HG03442 (cell line): ENCODE measurements at regions not wholly inside any gene's neighbourhood (a gene's known extent, or its start where the extent isn't known, plus 50 kb on each side); places are given as distances from the start of the nearest gene placed in this dataset.
"Not testable (repeated sequence)": the region's sequence is repeated elsewhere in the genome, so short reads cannot be mapped to it uniquely, and the experiment has no call there.

Experiments used
- ATAC-seq: cut with Tn5 transposase; IDR thresholded peaks from one replicate; pipeline ENCODE4 v1.9.1; 2021; ENCODE audit warnings: mild to moderate bottlenecking, moderate library complexity; ENCODE audit not compliant: unreplicated experiment

DNA sequence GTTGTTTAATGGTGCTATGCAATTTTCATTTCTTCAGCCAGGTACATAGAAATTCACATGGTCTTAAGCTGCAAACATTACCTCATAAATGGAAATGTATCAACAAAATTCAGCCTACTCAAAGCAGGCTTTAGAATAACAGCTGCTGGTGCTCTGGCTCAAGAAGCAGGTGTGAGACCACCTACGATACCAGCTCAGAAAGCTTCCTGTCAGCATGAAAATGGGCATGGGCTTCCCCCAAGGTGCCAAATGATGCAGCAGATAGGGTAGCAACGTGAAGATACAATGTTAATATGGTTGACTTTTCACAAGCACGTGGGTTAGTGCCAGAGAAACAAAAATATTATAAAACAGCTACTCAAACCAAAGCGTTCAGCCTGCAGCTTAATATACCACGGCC is 343.4 kb upstream of the PRICKLE1 start:
- ATAC-seq, result no peak

DNA sequence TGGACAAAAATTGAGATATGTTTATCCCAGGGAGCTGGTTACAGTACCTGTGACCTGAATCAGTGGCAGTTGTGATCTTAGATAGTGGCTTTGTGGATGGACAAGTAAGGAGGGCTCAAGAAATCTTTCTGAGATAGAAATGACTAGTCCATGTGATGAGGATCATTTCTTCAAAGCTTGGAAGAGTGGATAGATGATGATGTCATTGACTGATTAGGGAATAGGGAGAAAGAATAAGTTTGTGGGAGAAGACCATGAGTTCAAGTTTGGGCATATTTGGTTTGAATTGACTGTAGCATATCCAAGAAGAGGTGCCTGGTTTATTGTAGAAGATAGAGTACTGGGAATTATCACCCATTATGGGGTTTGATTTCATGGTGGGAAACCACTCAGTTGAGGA is 336.7 kb upstream of the PRICKLE1 start:
- ATAC-seq, result no peak

DNA sequence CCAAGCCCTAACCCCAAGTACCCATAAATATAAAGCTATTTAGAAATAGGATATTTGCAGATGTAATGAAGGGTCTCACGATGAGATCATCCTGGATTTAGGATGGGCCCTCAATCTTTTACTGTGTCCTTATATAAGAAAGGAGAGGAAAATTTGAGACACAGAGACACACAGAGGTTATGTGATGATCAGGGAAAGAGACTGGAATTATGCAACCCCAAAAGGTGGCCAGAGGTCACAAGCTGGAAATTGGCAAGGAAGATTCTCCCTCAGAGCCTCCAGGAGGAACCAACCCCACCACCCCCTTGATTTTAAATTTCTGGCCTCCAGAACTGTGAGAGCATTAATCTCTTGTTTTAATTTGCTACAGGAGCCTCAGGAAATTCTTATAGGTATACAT is 334.9 kb upstream of the PRICKLE1 start:
- no peak for ATAC-seq

DNA sequence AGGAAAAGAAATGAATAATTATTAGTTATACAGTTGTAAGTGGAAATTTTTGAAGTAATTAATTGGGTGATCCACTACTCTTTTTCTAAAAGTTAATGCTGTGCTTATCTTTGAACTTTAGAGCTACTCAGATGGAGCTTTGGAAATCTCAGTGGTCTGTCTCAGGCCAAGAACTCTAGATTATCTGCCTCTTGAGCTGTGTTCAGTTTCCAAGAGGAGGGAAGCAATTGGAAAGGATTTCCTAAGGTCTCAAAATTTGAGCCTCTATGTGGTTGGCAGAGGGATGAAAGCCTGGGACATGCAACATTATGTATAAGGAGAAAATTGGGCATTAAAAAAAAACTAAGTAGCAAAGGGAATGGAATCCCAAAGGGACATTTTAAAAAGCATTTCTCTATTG is 334.0 kb upstream of the PRICKLE1 start:
- ATAC-seq, result no peak

DNA sequence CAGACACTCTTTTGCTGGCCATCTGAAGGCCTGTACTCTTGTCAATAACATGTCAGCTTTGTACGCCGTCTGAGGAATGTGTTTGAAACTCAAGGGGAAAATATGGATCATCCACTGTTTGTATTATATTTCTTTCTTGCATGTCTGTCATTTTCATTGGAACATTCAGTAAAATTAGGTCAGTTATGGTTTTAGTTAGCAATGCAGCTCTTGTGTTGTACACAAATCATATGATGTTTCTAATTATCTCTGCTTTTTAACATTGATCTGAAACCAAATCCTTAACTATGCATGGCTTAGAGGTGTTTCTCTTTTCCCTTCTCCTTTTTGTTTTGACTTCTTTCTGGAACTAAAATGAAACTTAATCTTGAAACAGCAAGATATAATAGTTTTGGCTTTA is 333.6 kb upstream of the PRICKLE1 start:
- no peak for ATAC-seq

DNA sequence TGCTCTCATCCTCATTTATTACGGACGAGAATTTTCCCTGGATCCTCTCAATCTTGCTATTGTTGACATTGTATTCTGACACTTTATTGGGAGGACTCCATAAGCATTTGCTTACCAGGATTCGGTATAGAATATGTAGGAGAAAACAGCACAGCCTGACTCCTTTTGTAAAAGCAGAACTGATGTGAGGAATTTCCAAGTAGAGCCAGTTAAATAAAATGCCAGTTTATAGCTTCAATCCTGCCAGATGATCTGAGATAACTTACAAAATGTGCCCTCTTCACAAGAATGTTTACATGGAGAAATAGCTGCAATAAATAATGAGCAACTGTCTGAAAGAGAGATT is 332.9 kb upstream of the PRICKLE1 start:
- ATAC-seq, result no peak

DNA sequence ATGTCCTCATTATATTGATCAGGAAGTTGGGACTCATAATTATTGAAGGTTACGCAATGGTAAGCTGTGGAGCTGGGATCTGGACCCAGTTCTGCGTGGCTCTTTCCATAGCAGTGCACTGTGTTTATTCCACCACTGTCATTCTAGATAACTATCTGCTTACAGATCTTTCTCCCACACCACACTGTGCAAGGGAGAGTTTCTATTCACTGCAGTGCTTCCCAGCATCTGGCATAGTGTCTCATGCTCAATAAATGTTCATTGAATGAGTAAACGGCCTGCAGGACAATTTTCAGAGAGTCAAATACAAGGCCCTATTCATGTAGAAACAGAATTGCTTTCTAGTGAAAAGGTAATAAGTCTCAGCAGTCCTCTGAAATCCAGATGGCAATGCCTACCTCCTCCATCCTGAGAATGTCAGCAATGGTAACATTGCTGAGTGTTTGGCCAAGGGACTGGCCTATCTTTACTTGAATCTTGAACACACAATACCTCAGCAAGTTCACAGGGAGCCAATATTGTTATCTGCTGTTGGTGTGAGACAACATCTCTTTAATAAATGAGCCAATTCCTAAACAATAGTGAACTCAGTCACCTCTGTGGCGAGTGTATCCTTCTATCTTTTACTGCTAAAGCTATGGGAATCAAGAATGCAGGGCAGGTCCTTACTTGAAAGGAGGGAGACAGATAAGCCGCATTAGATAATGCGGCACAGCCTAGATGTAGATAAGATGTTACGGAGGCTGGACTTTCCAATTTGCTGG is 332.4 kb upstream of the PRICKLE1 start:
- no peak for ATAC-seq

DNA sequence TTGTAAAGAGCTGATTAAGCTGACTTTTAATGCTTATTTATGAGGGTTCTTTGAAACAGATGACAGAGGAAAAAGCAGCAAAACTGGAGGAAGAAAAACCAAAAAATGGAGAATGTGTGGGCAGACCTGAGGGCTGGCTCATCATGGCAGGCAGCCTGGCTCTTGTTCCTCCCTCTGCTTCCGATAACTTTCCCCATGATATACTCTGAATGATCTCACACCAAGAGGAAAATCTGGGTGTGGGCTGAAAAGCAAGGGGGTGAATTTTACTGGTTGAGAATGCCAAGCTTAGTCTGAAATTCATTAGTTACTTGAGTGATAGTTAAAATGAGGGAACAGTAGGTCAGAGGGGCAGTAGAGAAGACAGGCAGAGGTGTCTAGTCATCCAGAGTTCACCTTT is 330.1 kb upstream of the PRICKLE1 start:
- no peak for ATAC-seq

DNA sequence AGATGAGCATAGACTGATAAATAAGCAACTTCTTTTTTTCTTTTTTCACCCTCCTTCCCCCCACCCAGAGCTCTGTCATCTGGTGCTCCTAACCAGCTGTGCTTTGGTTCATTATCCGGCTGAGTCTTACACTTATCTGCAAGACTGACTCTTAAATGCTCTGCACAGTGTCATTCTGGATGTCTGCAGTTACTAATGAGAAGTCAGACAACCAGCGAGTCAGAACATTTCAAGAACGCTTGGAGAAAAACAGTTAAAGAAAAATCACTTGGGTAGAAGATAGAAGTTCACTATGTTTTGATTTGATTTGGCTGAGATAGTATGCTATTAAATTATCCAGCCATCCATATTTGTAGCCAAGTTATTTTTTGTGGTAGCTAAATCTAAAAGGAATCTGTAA is 328.9 kb upstream of the PRICKLE1 start:
- ATAC-seq, result no peak

DNA sequence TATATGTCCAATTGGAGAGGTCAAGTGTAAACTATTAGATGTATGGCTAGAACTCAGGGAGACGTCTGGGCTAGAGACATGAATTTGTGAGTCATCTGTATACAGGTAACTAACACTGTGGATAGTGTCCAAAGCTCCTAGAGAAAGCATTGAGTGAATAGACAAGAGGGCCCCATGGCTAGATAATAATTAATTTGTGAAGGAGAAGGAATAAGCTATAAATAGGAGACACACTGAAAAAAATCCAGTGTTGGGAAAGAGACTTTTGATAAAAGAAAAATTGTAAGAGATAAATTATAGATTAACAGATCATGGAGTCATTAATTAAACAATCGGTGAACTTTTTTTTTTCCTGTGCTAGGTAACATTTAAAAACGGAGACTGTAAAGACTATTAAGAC is 326.6 kb upstream of the PRICKLE1 start:
- no peak for ATAC-seq

DNA sequence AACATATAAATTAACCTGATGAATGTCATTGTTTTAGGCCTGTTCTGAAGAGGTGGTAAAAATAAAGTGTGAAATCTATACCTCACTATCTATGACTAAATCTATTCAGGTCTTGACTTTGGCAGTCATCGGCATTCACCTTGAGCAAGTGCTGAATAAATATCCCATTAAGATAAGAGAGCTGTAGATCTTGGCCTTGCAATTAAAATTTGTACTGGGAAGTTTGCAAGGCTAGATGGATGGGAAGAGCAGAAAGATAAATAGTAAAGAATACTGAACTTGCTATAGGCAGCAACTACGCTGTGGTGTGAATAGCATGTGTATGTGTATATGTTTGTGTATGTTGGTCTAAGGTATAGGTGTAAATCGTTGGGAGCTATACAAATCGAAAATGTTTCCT is 325.9 kb upstream of the PRICKLE1 start:
- ATAC-seq, result no peak

DNA sequence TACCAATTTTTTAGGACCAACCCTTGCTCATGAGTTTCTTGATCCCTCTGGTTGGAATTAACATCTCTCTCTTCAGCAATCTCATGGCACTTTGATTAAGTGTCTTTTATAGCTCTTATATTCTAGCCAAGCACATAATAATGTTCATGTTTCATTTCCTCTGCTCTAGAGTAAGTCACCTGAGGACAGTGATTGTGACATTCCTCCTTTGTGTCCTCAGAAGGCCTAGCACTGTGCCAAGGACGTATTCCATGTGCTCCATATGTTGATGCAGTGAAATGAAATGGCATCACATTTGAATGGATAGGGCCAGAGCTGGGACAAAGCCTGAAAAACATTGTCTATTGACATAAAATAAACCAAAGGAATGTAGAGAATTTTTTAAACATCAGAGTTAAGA is 322.8 kb upstream of the PRICKLE1 start:
- ATAC-seq, result no peak

DNA sequence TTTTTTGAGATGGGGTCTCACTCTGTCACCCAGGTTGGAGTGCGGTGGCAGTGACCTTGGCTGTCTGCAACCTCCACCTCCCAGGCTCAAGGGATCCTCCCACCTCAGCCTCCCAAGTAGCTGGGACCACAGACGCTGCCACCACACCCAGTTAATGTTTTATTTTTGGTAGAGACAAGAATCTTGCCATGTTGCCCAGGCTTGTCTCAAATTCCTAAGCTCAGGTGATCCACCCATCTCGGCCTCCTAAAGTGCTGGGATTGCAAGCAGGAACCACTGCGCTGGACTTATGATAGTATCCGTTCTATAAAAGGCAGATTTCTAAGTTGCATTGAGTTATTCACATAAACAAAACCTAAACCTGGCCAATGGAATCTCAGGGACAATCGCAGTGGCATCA is 321.1 kb upstream of the PRICKLE1 start:
- ATAC-seq, result no peak

DNA sequence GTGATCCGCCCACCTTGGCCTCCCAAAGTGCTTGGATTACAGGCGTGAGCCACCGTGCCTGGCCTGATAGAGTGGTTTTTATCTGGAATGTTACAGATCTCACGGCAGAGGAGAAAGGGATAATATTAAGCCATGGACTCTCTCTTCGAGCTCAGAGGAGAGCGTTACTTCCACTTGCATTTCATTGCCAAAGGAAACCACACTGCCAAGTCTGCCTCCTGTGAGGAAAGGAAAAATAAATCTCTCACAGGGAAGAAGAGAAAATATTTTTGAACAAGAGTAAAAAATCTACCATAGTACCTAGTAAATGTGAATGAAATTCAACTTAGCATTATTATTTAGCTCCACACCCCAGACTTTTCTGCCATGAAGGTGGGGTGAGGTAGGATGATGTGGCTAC is 319.2 kb upstream of the PRICKLE1 start:
- ATAC-seq, result no peak

DNA sequence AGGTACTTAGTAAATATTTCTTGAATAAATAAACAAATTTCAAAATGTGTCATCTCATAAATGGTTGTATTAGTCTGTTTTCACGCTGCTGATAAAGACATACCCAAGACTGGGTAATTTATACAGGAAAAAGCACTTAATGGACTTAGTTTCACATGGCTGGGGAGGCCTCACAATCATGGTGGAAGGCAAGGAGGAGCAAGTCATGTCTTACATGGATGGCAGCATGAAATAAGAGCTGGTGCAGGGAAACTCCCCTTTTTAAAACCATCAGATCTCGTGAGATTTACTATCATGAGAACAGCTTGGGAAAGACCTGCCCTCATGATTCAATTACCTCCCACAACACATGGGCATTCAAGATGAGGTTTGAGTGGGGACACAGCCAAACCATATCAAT is 317.3 kb upstream of the PRICKLE1 start:
- ATAC-seq, result not testable (repeated sequence)

DNA sequence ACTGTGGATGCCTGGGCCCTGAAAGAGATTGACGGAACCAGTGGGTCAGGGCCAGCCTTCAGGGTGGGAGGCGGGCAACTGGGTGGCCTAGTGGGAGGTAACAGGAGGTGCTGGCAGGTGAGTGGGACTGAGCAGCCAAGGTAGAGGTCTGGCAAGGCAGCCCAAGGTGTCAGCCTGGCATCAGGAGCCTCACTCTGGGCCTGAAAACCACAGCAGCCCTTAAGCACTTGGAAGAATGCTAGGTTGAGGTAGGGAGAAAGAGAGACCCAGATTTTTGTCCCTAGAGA is 315.8 kb upstream of the PRICKLE1 start:
- ATAC-seq, result no peak

DNA sequence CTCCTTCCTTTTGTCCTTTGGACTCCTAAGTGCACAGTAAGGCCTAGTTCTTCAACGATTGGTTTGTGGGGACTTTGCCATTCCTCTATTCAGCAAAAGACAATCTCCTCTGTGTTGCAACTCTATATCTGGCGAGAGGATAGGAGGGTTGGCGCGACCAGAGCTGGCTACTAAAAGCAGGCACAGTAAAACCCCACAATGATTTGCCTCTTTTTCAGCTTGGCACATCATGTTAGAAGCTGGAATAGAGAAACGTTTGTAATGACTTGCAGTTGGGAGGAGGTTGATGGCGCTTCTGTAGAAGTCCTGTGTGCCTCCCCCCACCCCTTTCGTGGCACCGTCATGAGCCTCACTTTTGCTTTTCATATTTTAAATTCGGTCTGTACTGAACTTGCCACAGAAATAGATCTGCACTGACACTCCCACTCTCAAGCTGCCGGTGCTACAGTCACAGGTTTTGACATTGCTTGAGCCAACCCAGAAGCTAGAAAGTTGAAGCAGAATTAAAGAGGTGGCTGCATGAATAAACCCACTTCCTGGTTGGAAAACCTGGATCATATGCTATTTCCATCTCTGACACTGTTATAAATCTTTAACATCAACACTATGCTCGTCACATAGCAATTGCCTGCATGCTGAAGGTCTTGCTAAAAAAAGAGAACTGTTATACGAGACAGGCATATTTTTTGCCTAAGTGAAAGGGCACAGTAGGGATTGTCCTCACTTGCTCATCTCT is 315.3 kb upstream of the PRICKLE1 start:
- ATAC-seq, result no peak

DNA sequence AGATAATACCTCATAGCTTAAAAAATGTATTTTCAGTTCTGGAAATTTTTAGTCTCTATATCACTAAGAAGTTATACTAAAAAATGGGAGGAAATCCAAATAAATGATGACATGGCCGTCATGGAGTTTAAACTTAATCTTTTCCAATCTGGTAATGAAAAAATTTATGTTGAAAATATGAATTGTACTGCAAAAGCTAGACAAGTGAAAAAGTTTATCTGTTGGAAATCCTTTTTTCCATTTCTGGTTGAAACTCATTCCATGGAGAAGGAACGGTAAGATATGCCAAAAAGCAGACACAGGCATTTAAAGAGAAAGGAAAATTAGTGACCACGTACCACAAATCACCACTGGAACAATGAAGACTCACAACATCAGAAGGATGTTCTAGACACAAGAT is 314.2 kb upstream of the PRICKLE1 start:
- no peak for ATAC-seq

DNA sequence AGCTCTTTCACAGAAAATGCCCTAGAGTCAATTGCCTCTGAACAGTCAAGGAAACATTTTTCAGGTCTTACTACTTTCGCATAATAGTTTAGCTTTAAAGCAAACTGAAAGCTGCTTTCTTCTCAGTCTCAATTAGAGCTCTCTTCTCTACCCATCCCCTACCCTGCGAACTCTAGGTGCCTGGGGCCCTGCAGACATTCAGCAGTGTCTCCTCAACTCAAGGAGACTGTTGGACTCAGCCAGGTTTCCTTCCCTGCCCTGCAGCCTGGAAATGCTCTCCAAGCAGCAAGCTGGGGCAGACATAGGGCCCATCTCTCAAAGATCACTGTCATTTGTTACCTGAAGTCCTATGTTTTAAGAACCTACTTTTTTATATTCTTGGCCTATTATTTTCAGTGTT is 312.5 kb upstream of the PRICKLE1 start:
- no peak for ATAC-seq

DNA sequence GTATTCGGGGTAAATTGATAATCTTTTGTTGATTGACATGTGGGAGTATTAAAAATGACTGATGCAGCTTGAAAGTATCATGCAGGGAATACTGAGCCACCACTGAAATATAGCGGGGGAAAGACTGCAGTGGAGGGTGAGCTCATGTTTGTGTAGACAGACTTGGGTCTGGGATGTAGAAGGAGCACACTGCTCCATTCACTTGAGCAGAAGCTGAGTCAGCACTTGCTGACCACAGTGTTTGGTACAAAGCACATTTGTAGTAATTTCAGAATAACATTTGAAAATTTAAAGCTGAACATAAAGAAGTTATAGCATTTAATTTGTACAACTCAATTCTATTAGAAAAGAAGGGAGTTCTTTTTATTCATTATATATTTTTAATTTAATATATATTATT is 304.3 kb upstream of the PRICKLE1 start:
- ATAC-seq, result no peak

DNA sequence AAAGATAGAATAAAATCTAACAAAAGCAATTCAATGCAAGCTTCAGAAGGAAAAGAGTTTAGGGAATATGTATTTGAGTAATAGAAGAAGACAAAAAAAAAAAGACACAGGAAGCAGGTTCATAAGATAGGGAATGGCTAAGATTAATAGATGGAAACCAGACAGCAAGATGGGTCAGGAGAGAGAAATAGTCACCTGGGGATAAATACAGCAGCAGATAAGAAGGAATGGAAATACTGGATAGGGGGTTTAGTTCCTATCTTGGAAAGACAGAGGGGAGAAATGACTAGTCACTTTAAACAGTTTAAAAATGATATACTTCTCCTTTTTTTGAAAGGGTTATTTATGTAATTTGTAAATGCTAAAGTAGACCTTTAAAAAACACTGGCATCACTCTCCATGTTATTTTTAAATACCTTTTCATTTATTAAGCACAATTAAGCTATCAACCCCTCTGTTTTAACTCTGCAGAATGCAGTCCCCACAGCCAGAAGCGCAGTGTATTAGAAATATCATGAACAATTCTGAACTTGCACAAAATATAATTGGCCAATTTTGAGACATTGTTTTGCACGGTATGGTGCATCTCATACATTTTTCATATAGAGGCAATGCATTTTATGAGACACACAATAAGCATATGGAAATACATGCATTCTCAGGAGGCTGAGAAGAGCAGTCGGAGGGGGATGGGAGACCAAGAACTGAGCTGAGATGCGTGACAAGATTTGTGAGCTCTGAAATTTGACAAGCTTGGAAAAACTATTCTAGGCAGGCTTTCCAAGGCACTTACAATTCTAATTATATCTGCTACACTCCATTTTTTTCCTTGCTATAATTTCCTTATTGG is 303.4 kb upstream of the PRICKLE1 start:
- no peak for ATAC-seq

DNA sequence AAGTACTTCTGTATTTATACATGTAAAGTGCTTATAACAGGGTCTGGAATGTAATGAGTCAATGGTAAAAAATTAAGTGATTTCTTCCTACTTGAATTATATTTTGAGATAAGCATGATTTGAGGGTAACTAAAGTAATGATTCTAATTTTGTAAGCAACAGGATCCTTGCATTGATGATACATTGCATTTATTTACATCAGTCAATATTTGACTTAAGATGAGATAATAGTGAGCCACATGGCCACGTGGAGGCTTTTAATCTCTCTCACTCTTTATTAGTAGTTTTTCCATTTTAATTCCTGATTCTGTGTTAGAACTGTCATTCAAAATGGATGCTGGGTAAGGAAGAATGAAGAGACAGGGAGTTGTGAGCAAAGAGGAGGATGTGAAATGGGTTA is 298.1 kb upstream of the PRICKLE1 start:
- ATAC-seq, result no peak
